ENCODE measurements at regions not wholly inside any gene's neighbourhood (a gene's known extent, or its start where the extent isn't known, plus 50 kb on each side); places are given as distances from the start of the nearest gene placed in this dataset.

GRCh38 chr13:44266772-44267171 is 106.9 kb upstream of the SERP2 start:
- TF ChIP-seq EZH2 (IDR thresholded peaks at IDR 0.05; ENCODE audit: insufficient read depth, poor library complexity, severe bottlenecking) (no peak), EZH2phosphoT487 (IDR thresholded peaks at IDR 0.05; ENCODE audit: insufficient read depth, low read depth) (no peak)

All from GM23248 (cell line).